H54 (cell line): ENCODE measurements at regions not wholly inside any gene's neighbourhood (a gene's known extent, or its start where the extent isn't known, plus 50 kb on each side); places are given as distances from the start of the nearest gene placed in this dataset.

Source experiments
- DNase-seq: peaks from one replicate; pipeline ENCODE4 v3.0.0; 2011; ENCODE audit warnings: low spot score, mixed read lengths; ENCODE audit not compliant: insufficient read length
- FAIRE-seq: peaks from 3 replicates; lab custom pipeline; 2011; peaks lifted over from hg19 to GRCh38; lab: Jason Lieb, UNC
- POLR2A ChIP-seq: IDR thresholded peaks from 2 replicates; pipeline ENCODE4 v1.6.1; 2011; ENCODE audit warnings: low read depth, mild to moderate bottlenecking, low read length

- no peak for TF ChIP-seq POLR2A
- no peak for FAIRE-seq
- DNase-seq: no peak
These were observed 711.6 kb downstream of the CDH11 start for GRCh38 chr16:64410306-64410705.

GRCh38 chr16:64409783-64410210 is 712.1 kb downstream of the CDH11 start:
- FAIRE-seq (no peak), DNase-seq (no peak)
- no peak for TF ChIP-seq POLR2A

GRCh38 chr16:64408699-64409098 is 713.2 kb downstream of the CDH11 start:
- DNase-seq (no peak), FAIRE-seq (no peak)
- no peak for TF ChIP-seq POLR2A

DNA sequence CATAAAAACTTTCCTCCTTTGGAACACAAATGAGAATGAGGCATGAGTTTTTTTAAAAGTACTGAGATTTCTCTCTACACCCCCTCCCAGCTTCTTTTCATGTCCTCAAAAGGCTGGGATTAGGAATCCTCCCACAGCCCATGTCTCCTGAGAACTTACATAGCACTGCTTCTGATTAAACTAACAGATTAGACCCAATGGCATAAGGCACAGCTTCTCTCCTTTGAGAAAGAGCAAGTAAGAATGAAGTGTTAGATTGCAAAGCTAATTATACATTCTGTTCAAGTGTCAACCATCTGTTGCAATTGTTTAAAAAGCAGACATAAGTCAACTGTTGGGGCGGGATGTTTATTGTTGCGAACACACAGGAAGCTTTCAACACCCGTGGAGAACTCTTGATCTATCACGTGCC is 715.1 kb downstream of the CDH11 start:
- FAIRE-seq: no peak

GRCh38 chr16:64403352-64403751 is 718.5 kb downstream of the CDH11 start:
- TF ChIP-seq POLR2A: no peak
- FAIRE-seq: no peak
- no peak for DNase-seq

More for the DNA sequence above, 715.1 kb downstream of the CDH11 start:
- TF ChIP-seq POLR2A: no peak
- no peak for DNase-seq

DNA sequence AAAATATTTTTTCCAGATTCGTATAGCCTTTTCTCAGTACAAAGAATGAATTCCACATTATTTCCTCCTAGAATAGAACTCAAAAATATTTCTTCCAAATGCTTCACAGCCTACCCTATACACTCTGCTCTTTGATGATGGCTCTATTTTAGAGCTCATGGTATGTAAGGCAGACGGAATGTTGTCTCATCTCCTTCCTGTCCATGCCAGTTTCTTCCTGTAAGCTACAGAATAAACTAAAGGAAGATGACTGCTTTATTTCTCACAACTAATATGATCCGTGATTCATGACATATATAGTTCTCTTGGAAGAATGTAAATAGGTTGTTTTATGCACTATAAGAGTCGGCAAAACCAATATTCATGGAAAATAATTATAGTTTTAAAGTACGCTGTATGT is 723.1 kb downstream of the CDH11 start:
- no peak for TF ChIP-seq POLR2A
- FAIRE-seq (no peak), DNase-seq (no peak)

DNA sequence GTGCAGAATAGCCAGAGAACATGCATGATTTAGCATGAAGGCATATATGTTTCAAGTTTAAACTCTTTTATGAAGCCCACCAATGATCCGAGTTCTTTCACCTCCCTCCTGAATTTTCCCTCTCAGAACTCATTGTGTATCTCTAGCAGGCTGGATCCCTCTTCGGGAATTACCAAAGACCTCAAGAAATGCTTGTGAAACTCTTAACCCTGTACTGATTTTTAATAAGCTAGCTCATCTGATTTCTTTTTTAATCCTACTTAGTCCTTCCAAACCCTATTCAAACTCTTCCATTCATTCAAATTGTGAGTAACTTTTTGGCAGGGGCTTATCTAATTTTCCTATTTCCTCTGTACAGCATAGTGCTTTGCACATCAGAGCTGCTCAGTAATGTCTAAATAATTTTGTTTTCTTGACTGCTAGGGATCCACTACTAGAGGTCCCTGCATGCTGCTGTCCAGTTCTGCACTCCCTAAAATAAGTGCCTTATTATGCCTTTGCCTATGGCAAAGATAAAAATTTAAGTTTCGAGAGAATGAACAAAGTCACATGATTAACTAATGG is 723.8 kb downstream of the CDH11 start:
- no peak for DNase-seq
- TF ChIP-seq POLR2A: no peak
- FAIRE-seq: no peak

DNA sequence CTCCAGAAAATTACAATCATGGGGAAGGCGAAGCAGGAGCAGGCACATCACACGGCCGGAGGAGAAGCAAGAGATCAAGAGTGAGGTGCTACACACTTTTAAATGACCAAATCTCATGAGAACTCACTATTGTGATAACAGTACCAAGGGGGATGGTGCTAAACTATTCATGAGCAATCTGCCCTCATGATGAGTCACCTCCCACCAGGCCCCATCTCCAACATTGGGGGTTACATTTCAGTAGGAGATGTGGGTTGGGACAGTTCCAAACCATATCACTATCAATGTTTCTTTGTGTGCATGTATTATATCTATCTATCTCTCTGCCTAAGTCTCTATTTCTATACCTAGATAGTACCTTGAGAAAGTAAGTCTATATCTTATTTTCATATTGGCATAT is 724.8 kb downstream of the CDH11 start:
- FAIRE-seq (no peak), DNase-seq (no peak)
- no peak for TF ChIP-seq POLR2A

- no peak for DNase-seq
- no peak for FAIRE-seq
- TF ChIP-seq POLR2A: no peak
These were observed 727.8 kb downstream of the CDH11 start for GRCh38 chr16:64394061-64394460.

GRCh38 chr16:64392456-64392855 is 729.4 kb downstream of the CDH11 start:
- TF ChIP-seq POLR2A: no peak
- FAIRE-seq (no peak), DNase-seq (no peak)

GRCh38 chr16:64391063-64391600 is 730.7 kb downstream of the CDH11 start:
- no peak for DNase-seq
- FAIRE-seq: no peak
- no peak for TF ChIP-seq POLR2A

DNA sequence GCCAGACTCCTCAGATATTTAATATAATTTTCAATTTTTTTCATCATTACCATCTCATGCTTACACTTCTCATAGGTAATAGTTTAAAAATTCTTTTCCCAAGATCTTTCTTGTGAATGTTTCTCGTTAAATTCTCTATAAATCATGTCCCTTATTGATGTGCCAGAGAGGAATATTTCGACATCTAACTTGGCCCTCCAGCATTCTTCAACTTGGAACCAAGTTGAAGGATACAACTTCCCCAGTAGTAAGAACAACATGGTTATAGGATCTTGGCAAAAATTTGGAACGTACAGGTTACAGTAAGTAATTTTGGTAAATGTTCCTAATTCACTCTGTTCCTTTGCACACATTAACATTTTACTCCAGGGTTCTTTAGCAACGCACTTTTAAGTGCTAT is 731.8 kb downstream of the CDH11 start:
- FAIRE-seq (no peak), DNase-seq (no peak)
- TF ChIP-seq POLR2A: no peak

DNA sequence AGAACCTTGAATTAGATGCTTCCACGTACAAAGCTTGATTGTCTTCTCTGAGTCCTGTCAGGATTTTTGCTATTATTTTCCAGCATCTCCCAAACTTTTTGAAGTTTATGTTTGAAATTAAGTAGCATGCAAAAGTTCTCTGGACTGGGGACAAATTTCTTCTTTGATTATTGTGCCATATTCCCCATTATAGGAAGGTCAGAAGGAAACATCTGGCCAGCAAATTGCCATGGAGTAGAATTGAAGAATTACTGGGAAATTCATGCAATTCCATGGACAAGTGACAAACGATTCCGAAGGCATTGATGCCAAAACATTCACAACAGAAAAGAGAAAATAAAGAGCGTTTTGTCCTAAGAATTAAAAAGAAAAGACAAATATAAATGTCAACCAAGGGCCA is 737.2 kb downstream of the CDH11 start:
- FAIRE-seq: no peak
- no peak for TF ChIP-seq POLR2A
- no peak for DNase-seq

GRCh38 chr16:64381979-64382378 is 739.9 kb downstream of the CDH11 start:
- FAIRE-seq (no peak), DNase-seq (no peak)
- TF ChIP-seq POLR2A: no peak

DNA sequence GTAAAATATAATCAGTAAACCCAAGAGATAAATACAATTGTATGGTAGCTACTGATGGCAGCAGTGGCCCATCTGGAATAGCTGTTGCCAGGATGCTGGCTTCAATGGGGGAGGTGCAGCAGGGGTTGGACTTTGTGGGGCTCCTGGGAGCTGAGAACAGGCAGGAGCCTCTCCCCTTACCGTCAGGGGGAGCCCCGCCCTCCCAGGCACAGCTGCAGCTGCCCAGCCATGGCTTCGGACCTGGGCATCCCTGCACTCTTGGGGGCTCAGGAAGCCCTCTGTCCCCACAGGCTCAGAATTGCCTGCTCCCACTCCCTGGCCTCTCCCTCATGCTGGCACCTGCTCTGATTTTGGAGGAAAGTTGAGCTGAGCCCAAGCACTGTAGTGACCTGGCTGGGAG is 741.1 kb downstream of the CDH11 start:
- DNase-seq (no peak), FAIRE-seq (no peak)
- TF ChIP-seq POLR2A: no peak
